PFSK-1 (cell line): ENCODE measurements at regions not wholly inside any gene's neighbourhood (a gene's known extent, or its start where the extent isn't known, plus 50 kb on each side); places are given as distances from the start of the nearest gene placed in this dataset.

Source experiments
- FOXP2 ChIP-seq: optimal IDR thresholded peaks from 2 replicates; pipeline ENCODE3; 2011; ENCODE audit warnings: borderline replicate concordance, control low read depth, inconsistent platforms; ENCODE audit not compliant: insufficient read depth; ENCODE audit errors: extremely low read length, extremely low read depth
- POLR2AphosphoS5 ChIP-seq: IDR thresholded peaks from 2 replicates; pipeline ENCODE4 v1.6.1; 2012; ENCODE audit warnings: low read depth, mild to moderate bottlenecking, control low read depth, low read length, moderate library complexity
- SIN3A ChIP-seq: IDR thresholded peaks from 2 replicates; pipeline ENCODE4 v1.6.1; 2012; ENCODE audit warnings: mild to moderate bottlenecking, low read length, moderate library complexity, borderline replicate concordance; ENCODE audit not compliant: insufficient read depth
- TAF1 ChIP-seq: IDR thresholded peaks from 2 replicates; pipeline ENCODE4 v1.6.1; 2012; ENCODE audit warnings: low read length, control low read depth, borderline replicate concordance; ENCODE audit not compliant: insufficient read depth
- TF ChIP-seq, protein P1 (sequence below), 2 experiments: IDR thresholded peaks; 2 replicates each; pipeline versions ENCODE4 v1.6.1 to v1.8.0; 2011 to 2012; ENCODE audit warnings: low read depth in 2 of 2, low read length in 2 of 2, control low read depth in 1 of 2, inconsistent platforms in 1 of 2, mild to moderate bottlenecking in 1 of 2, moderate library complexity in 1 of 2; ENCODE audit not compliant: insufficient read depth in 1 of 2

DNA sequence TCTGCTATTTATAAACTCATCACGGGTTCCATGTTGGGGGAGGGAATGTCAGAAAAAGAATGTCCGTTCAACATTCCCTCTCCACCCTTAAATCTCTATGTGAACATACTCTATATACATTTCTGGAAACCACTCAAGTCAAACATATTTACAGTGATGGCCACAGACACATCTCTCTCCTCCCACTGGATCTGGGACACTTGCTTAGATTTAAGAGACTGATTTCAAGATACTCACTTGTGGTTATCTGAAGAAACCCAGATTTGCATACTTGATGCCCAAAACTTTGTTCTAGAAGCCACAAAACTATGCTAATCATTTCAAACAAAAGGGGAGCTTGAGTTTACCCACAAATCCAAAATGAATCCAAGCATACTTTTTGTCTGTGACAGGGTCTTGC is 182.9 kb upstream of the SOX9 start:
- TF ChIP-seq, protein P1, sequence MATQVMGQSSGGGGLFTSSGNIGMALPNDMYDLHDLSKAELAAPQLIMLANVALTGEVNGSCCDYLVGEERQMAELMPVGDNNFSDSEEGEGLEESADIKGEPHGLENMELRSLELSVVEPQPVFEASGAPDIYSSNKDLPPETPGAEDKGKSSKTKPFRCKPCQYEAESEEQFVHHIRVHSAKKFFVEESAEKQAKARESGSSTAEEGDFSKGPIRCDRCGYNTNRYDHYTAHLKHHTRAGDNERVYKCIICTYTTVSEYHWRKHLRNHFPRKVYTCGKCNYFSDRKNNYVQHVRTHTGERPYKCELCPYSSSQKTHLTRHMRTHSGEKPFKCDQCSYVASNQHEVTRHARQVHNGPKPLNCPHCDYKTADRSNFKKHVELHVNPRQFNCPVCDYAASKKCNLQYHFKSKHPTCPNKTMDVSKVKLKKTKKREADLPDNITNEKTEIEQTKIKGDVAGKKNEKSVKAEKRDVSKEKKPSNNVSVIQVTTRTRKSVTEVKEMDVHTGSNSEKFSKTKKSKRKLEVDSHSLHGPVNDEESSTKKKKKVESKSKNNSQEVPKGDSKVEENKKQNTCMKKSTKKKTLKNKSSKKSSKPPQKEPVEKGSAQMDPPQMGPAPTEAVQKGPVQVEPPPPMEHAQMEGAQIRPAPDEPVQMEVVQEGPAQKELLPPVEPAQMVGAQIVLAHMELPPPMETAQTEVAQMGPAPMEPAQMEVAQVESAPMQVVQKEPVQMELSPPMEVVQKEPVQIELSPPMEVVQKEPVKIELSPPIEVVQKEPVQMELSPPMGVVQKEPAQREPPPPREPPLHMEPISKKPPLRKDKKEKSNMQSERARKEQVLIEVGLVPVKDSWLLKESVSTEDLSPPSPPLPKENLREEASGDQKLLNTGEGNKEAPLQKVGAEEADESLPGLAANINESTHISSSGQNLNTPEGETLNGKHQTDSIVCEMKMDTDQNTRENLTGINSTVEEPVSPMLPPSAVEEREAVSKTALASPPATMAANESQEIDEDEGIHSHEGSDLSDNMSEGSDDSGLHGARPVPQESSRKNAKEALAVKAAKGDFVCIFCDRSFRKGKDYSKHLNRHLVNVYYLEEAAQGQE (IDR thresholded peaks at IDR 0.05; ENCODE audit: insufficient read depth in 1 of 2, low read depth in 2 of 2, low read length in 2 of 2): no peak
- TF ChIP-seq FOXP2 (no peak), SIN3A (no peak), TAF1 (no peak), POLR2AphosphoS5 (no peak)

DNA sequence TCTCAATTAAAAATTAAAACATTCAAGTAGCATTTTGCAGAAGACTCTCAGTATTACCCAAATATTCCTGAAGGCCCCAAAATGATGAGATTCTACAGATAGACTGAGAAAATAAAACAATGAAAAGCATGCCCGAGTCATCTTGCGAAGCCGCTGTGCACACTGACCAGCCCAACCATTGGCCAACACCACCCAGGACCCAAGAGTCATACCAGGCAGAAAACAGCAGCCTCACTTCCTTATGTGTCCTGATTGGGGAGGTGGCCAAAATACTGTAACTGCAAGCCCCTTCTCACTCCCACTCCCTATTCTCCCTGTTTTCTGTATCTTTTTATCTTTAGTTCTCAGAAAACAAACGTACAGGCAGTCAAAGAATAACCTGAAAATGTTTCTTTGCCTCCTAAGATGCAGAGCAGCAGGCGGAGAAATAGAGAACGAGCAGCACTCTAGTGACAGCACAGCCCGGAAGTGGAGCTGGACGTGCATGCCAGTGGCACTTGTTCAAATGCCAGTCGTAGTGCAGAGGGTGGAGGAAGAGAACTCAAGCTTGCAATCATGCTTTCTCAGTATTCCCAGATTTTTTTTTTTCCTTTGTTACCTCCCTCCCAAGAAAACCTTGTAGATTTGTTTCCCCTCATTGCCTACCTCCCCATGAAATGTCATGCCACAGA is 182.3 kb upstream of the SOX9 start:
- TF ChIP-seq SIN3A (no peak), POLR2AphosphoS5 (no peak), TAF1 (no peak), FOXP2 (no peak)
- TF ChIP-seq, protein P1 (IDR thresholded peaks at IDR 0.05; ENCODE audit: insufficient read depth in 1 of 2, low read depth in 2 of 2, low read length in 2 of 2): no peak

DNA sequence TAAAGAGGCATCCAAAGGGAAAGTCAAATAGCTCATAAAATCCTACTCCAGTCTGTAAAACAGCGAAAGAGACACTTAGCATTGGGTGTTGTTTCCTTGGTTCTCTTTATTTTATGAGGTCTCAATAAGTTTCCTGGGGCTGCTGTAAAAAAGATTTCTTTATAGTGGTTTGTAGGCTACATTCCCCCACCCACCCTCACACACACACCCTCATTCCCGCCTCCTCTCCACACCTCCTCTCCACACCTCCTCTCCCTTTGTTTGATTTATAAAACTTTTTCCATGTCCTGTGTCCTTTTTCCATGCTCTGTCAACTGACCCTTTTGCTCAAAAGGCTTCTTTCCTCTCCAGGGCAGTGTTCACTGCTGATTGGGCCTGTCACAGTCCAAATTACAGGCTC is 178.9 kb upstream of the SOX9 start:
- TF ChIP-seq POLR2AphosphoS5 (no peak), TAF1 (no peak), SIN3A (no peak), FOXP2 (no peak)
- TF ChIP-seq, protein P1 (IDR thresholded peaks at IDR 0.05; ENCODE audit: insufficient read depth in 1 of 2, low read depth in 2 of 2, low read length in 2 of 2): no peak

DNA sequence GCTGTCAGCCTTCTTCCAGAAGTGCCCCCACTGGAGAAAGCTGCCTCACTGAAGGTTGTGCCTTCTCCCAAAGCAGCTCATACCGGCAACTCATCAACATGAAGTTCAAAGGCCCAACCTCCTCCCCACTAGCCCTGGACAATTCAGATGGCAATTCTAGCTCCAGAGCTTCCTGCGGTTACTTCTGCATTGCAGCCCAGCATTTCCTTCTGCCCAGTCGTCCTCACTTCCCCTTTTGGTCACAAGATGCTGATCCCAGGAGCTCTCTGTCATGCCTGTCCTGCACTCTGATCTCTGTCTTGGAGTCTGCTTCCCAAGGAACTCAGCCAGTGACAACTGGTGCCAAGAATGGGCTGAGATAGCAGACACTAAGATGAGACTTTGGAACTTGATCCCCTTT is 178.2 kb upstream of the SOX9 start:
- TF ChIP-seq FOXP2 (no peak), SIN3A (no peak), POLR2AphosphoS5 (no peak), TAF1 (no peak)
- TF ChIP-seq, protein P1 (IDR thresholded peaks at IDR 0.05; ENCODE audit: insufficient read depth in 1 of 2, low read depth in 2 of 2, low read length in 2 of 2): no peak
